Epithelial cell of proximal tubule (primary cell): ENCODE measurements at regions not wholly inside any gene's neighbourhood (a gene's known extent, or its start where the extent isn't known, plus 50 kb on each side); places are given as distances from the start of the nearest gene placed in this dataset.

Experiments used
- DNase-seq: peaks from one replicate; pipeline ENCODE4 v3.0.0-alpha.2; 2011; ENCODE audit warnings: low read depth
- H3K4me3 ChIP-seq: 2 replicates; pipeline ENCODE4 v1.5.1; 2011; ENCODE audit warnings: low read depth, mild to moderate bottlenecking, low read length
- TF ChIP-seq, protein P1 (sequence below): conservative IDR thresholded peaks from 2 replicates; pipeline ENCODE4 v1.5.1; 2012; ENCODE audit warnings: low read depth, mild to moderate bottlenecking, low read length

DNA sequence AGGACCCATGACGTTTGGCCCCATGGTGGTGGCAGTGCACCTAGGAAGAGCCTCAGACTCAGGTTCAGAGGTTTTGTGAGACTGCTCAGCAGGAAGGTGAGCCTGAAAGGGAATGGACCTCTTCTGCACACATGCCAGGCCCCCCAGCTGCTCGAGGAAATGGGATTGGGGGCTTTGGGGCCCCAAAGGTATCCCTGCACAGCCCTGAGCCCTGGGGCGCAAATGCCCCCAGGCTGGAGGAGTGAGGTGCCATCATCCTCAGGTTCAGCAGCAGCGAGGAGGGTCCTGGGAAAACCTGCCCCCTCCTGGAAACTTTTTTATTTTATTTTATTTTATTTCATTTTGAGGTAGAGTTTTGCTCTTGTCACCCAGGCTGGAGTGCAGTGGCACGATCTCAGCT lies 171.8 kb upstream of the MVB12B start:
- H3K4me3 ChIP-seq = no peak overlapping the region
- DNase-seq = no peak
- TF ChIP-seq, protein P1, sequence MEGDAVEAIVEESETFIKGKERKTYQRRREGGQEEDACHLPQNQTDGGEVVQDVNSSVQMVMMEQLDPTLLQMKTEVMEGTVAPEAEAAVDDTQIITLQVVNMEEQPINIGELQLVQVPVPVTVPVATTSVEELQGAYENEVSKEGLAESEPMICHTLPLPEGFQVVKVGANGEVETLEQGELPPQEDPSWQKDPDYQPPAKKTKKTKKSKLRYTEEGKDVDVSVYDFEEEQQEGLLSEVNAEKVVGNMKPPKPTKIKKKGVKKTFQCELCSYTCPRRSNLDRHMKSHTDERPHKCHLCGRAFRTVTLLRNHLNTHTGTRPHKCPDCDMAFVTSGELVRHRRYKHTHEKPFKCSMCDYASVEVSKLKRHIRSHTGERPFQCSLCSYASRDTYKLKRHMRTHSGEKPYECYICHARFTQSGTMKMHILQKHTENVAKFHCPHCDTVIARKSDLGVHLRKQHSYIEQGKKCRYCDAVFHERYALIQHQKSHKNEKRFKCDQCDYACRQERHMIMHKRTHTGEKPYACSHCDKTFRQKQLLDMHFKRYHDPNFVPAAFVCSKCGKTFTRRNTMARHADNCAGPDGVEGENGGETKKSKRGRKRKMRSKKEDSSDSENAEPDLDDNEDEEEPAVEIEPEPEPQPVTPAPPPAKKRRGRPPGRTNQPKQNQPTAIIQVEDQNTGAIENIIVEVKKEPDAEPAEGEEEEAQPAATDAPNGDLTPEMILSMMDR = no peak

DNA sequence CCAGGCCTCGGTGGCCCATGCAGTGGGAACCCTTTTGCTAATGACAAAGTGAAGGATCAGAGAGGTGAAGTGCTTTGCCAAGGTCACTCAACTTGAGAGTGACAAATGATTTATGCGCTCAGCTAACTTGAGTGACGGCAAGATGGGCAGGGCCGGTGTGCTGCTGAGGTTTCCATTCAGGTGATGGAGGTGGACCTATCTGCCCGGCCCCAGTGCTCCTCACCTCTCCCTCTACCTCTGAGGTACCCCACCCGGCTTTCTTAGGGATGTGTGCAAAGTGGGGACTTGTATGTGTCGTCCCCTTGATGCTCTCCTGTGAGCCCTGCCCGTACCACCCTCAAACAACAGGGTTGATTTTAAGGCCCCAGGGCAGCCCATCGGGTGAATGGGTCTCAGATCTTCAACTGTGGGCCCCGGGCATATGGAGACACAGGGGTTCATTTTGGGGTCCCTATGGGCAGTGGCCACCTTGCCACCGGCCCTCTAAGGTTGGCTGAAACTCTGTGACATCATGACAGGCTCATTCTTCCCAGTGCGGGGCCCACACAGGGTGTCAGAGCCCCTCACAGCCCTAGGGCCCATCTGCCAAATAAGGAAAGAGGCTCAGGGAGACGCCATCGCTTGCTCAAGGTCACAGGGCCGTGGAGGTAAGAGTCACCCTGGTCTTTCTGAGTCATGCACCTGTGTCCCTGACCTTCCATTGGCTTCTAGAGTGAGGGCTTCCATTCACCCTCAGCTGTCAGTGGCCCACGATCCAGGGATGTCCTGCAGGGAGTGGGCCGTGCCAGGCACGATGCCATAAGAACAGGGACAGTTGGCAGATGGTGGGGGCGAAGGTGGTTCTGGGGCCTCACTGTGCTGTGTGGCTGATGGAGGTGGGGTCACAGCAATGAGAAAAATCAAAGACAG lies 170.6 kb upstream of the MVB12B start:
- no peak for DNase-seq
- TF ChIP-seq, protein P1 = no peak
- H3K4me3 ChIP-seq = no peak overlapping the region

DNA sequence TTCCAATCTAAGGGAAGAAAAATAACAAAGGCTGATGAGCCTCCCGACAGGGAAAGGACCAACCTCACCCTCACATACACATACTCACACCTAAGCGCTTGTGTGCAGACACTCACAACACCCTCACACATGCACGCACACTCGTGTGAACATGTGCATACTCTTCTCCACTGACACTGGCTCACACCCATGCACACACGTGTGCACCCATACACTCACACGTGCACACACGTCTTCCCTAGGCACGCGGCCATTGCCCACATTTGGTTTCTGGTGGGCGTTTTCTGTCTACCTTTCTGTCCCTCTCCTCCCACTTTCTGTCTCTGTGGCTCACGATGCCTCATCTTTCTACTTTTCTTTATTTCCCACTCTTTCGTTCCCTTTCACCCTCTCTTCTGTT lies 169.7 kb upstream of the MVB12B start:
- H3K4me3 ChIP-seq = no peak overlapping the region
- no peak for DNase-seq
- TF ChIP-seq, protein P1 = no peak

DNA sequence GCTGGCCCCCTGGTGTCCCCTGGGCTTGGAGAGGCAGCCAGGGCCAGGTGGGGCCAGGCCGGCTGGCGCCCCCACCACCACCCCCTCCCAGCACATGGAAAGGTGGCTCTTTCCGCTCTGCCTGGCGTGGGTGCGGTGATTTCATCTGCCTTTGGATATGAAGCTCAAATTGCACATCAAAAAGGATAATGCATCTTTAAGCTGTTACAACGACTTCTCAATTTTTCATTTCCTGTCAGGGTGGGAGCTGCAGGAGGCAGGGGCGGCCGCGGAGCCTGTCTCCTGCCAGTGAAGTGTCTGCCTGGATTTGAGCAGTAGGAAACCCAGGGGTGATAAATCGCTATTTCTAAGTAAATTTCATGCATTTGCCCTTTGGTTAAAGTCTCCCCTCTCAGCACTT lies 169.2 kb upstream of the MVB12B start:
- H3K4me3 ChIP-seq = no peak overlapping the region
- TF ChIP-seq, protein P1 = no peak
- DNase-seq = no peak

DNA sequence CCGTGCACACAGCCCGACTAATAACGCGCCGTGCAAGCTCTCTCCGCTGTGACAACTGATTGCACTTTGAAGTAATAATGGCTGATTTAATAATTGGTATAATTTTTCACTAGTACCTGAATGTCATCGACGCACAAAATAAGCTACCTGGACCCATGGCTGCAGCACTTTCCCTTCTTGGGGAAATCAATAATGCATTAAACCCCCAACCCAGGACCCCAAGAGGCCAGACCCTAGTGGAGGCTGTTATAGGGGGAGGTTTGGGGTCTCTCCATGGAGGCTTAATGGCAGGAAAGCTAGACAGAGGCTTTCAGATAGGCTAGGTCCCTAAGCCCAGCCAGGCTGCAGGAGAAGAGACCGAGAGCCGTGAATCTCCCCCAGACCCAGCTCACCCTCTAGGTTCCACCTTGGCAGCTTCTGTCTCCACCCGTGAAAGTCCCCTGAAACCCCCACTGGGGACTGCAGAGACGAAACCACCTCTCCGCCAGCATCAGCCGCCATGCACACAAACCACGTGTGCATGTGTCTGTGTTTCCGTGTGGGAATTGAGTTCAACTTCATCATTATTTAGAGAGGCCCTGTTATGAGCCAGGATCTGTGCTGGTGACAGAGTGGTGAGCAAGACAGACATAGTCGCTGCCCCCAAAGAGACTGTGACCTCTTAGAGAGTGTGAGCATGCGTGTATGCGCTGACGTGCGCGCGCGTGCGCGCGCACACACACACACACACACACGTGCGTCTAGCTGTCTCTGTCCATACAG lies 168.6 kb upstream of the MVB12B start:
- no peak overlapping the region for H3K4me3 ChIP-seq
- TF ChIP-seq, protein P1 = no peak
- DNase-seq = no peak

DNA sequence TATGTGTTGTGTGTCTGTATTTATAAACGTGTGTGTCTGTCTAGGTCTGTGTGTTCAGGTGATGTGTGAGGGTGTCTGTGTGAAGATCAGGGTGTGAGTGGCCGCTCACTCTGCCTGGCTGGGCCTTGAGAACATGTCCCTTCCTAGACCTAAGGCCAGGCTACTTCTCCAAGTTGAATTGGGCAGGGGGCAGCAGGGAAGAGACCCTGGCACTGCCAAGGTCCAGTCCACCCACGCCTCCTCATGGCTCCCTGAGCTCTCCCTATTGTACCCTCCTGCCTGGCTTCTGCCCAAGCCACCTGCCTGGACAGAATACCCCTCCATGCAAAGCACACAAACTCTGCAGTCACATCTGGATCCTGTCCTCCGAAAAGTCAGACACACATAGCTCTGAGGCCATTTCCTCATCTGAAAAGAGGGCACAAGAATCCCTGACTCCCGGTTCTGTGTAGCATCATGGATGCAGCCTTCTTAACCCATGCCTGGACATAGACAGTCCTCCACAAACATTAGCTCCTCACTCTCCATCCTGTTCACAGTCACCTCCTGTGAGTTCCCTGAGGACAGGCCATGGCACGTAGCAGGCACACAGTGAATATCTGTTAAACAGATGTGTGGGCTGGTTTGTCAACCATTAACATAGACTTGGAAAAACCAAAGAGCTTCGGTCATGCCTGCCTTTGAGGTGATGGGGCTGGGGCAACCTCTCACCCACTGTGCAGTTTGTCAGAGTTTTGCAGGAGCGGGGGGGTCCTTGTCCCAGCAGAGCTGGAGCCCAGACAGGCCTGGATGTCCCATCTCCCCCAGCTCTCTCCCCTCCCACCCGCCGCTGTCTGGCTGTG lies 167.8 kb upstream of the MVB12B start:
- TF ChIP-seq, protein P1 = no peak
- DNase-seq = no peak
- no peak overlapping the region for H3K4me3 ChIP-seq
